ENCODE measurements at regions not wholly inside any gene's neighbourhood (a gene's known extent, or its start where the extent isn't known, plus 50 kb on each side); places are given as distances from the start of the nearest gene placed in this dataset.

DNA sequence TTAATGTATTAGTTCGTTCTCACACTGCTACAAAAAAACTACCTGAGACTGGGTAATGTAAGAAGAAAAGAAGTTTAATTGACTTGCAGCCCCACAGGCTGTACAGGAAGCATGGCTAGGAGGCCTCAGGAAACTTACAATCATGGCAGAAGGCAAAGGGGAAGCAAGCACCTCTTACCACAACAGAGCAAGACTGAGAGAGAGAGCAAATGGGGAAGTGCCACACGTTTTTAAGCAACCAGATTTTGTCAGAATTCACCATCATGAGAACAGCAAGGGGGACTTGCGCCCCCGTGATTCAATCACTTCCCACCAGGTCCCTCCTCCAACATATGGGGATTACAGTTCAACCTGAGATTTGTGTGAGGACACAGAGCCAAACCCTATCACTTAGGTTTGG is 70.8 kb upstream of the SRSF6 start:
- TF ChIP-seq HNF4G (IDR thresholded peaks at IDR 0.05): no peak
- no peak for TF ChIP-seq SP1 (IDR thresholded peaks at IDR 0.05)
- TF ChIP-seq RAD21 (IDR thresholded peaks at IDR 0.05): no peak
- Histone ChIP-seq H3K27me3 (ENCODE audit: control insufficient read depth in 4 of 4, insufficient read depth in 4 of 4, low read length in 3 of 4) (peaks cover 0 to 5% (median 0%) of the 10 kb centered on the region in 4 donors), H3K4me1 (ENCODE audit: control insufficient read depth in 4 of 4, insufficient read depth in 4 of 4, low read length in 3 of 4) (no peaks in the 10 kb centered on the region), H3K36me3 (ENCODE audit: control insufficient read depth in 4 of 4, insufficient read depth in 3 of 4, low read depth in 1 of 4, low read length in 3 of 4) (no peaks in the 10 kb centered on the region), H3K9ac (ENCODE audit: low read depth in 1 of 2, low read length in 2 of 2) (no peak overlapping the region), H3K9me3 (ENCODE audit: control insufficient read depth in 4 of 4, low read length in 3 of 4) (no peaks in the 10 kb centered on the region), H3K4me3 (ENCODE audit: low read depth in 1 of 3, low read length in 3 of 3) (no peak overlapping the region), H3K27ac (ENCODE audit: low read depth in 1 of 2, low read length in 2 of 2) (no peak overlapping the region)
- DNase-seq (ENCODE audit: low spot score): no peak
- WGBS: 54% methylated on average over 4 of the region's 4 CpGs

DNA sequence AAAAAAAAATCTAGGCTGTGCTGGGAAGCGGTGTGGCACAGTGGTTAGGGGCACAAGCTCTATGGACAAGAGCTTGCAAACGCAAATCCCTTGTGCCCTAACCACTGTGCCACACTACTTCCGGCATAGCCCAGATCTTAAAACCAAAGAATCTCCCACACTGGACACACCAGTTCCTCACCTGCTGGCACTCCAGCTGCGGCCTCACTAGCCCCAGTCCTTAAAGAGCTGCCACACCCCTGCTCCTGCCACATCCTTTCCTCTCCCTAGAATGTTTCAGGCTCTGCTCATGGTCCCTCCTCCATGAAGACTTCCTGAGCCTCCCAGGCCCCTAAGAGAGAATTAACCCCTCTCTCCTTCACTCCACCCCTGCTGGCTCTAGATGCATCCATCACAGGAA is 71.8 kb upstream of the SRSF6 start:
- Histone ChIP-seq H3K9ac (ENCODE audit: low read depth in 1 of 2, low read length in 2 of 2) (no peak overlapping the region), H3K27me3 (ENCODE audit: control insufficient read depth in 4 of 4, insufficient read depth in 4 of 4, low read length in 3 of 4) (peaks cover 0 to 5% (median 0%) of the 10 kb centered on the region in 4 donors), H3K4me3 (ENCODE audit: low read depth in 1 of 3, low read length in 3 of 3) (no peak overlapping the region), H3K9me3 (ENCODE audit: control insufficient read depth in 4 of 4, low read length in 3 of 4) (no peaks in the 10 kb centered on the region), H3K27ac (ENCODE audit: low read depth in 1 of 2, low read length in 2 of 2) (no peak overlapping the region), H3K36me3 (ENCODE audit: control insufficient read depth in 4 of 4, insufficient read depth in 3 of 4, low read depth in 1 of 4, low read length in 3 of 4) (no peaks in the 10 kb centered on the region), H3K4me1 (ENCODE audit: control insufficient read depth in 4 of 4, insufficient read depth in 4 of 4, low read length in 3 of 4) (no peaks in the 10 kb centered on the region)
- TF ChIP-seq EGR1 (IDR thresholded peaks at IDR 0.05; ENCODE audit: low read depth in 2 of 2) (no peak), SP1 (IDR thresholded peaks at IDR 0.05) (no peak), TAF1 (conservative IDR thresholded peaks at IDR 0.05) (no peak), JUND (IDR thresholded peaks at IDR 0.05) (no peak), YY1 (IDR thresholded peaks at IDR 0.05) (no peak), GABPA (IDR thresholded peaks at IDR 0.05 in 1 of 2, conservative IDR thresholded peaks at IDR 0.05 in 1 of 2) (no peak), NR2F2 (IDR thresholded peaks at IDR 0.05) (no peak), FOXA2 (IDR thresholded peaks at IDR 0.05) (no peak)
- TF ChIP-seq, protein P1, sequence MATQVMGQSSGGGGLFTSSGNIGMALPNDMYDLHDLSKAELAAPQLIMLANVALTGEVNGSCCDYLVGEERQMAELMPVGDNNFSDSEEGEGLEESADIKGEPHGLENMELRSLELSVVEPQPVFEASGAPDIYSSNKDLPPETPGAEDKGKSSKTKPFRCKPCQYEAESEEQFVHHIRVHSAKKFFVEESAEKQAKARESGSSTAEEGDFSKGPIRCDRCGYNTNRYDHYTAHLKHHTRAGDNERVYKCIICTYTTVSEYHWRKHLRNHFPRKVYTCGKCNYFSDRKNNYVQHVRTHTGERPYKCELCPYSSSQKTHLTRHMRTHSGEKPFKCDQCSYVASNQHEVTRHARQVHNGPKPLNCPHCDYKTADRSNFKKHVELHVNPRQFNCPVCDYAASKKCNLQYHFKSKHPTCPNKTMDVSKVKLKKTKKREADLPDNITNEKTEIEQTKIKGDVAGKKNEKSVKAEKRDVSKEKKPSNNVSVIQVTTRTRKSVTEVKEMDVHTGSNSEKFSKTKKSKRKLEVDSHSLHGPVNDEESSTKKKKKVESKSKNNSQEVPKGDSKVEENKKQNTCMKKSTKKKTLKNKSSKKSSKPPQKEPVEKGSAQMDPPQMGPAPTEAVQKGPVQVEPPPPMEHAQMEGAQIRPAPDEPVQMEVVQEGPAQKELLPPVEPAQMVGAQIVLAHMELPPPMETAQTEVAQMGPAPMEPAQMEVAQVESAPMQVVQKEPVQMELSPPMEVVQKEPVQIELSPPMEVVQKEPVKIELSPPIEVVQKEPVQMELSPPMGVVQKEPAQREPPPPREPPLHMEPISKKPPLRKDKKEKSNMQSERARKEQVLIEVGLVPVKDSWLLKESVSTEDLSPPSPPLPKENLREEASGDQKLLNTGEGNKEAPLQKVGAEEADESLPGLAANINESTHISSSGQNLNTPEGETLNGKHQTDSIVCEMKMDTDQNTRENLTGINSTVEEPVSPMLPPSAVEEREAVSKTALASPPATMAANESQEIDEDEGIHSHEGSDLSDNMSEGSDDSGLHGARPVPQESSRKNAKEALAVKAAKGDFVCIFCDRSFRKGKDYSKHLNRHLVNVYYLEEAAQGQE (IDR thresholded peaks at IDR 0.05): no peak
- TF ChIP-seq, protein P2, sequence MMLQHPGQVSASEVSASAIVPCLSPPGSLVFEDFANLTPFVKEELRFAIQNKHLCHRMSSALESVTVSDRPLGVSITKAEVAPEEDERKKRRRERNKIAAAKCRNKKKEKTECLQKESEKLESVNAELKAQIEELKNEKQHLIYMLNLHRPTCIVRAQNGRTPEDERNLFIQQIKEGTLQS (IDR thresholded peaks at IDR 0.05): no peak
- no peak for DNase-seq (ENCODE audit: low spot score)
- WGBS: 89% methylated on average over 4 of the region's 4 CpGs

DNA sequence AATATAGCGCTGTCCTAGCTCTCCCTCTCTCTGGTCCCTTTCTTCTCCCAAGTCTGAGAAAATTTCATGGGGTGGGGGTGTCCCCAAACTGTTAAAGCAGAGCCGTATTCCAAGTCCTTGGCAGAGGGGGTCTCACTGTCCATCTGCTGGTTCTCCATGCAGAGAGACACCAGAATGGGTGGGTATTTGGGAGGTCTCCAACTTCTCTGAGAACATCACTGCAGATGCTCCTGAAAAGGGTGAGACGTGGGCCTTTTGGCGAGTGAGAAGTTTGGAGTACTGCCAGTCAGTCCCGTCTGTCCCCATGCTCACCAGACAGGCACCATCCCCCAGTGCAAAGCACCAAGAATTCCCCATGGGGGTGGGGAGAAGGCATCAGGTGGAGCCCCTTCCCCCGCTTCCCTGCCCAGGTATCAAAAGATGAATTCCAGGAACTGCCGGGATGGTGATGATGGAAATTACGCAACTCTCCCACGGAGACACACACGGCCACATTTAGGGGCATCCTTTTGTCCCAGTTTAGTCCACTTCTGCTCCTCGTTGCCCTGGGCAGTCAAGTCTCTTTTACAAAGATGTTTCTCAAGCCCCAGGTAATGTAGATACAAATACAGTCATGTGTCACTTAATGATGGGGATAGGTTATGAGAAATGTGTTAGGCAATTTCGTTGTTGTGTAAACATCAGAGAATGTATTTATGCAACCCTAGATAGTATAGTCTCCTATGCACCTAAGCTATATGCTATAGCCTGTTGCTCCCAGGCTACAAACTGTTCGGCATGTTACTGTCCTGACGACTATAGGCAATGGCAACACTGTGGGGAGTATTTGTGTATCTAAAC is 73.4 kb upstream of the SRSF6 start:
- 63% methylated on average over 14 of the region's 14 CpGs for WGBS

More for the DNA sequence above, 73.4 kb upstream of the SRSF6 start:
- Histone ChIP-seq H3K4me3 (ENCODE audit: low read depth in 1 of 3, low read length in 3 of 3) (no peak overlapping the region), H3K36me3 (ENCODE audit: control insufficient read depth in 4 of 4, insufficient read depth in 3 of 4, low read depth in 1 of 4, low read length in 3 of 4) (no peaks in the 10 kb centered on the region), H3K9ac (ENCODE audit: low read depth in 1 of 2, low read length in 2 of 2) (no peak overlapping the region), H3K27ac (ENCODE audit: low read depth in 1 of 2, low read length in 2 of 2) (no peak overlapping the region), H3K4me1 (ENCODE audit: control insufficient read depth in 4 of 4, insufficient read depth in 4 of 4, low read length in 3 of 4) (no peaks in the 10 kb centered on the region), H3K9me3 (ENCODE audit: control insufficient read depth in 4 of 4, low read length in 3 of 4) (no peaks in the 10 kb centered on the region), H3K27me3 (ENCODE audit: control insufficient read depth in 4 of 4, insufficient read depth in 4 of 4, low read length in 3 of 4) (peaks cover 0 to 5% (median 0%) of the 10 kb centered on the region in 4 donors)
- TF ChIP-seq, protein P1 (IDR thresholded peaks at IDR 0.05): no peak
- TF ChIP-seq FOXA2 (IDR thresholded peaks at IDR 0.05) (no peak), TAF1 (conservative IDR thresholded peaks at IDR 0.05) (no peak)
- TF ChIP-seq, protein P3, sequence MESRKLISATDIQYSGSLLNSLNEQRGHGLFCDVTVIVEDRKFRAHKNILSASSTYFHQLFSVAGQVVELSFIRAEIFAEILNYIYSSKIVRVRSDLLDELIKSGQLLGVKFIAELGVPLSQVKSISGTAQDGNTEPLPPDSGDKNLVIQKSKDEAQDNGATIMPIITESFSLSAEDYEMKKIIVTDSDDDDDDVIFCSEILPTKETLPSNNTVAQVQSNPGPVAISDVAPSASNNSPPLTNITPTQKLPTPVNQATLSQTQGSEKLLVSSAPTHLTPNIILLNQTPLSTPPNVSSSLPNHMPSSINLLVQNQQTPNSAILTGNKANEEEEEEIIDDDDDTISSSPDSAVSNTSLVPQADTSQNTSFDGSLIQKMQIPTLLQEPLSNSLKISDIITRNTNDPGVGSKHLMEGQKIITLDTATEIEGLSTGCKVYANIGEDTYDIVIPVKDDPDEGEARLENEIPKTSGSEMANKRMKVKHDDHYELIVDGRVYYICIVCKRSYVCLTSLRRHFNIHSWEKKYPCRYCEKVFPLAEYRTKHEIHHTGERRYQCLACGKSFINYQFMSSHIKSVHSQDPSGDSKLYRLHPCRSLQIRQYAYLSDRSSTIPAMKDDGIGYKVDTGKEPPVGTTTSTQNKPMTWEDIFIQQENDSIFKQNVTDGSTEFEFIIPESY (IDR thresholded peaks at IDR 0.05): no peak
- TF ChIP-seq, protein P4, sequence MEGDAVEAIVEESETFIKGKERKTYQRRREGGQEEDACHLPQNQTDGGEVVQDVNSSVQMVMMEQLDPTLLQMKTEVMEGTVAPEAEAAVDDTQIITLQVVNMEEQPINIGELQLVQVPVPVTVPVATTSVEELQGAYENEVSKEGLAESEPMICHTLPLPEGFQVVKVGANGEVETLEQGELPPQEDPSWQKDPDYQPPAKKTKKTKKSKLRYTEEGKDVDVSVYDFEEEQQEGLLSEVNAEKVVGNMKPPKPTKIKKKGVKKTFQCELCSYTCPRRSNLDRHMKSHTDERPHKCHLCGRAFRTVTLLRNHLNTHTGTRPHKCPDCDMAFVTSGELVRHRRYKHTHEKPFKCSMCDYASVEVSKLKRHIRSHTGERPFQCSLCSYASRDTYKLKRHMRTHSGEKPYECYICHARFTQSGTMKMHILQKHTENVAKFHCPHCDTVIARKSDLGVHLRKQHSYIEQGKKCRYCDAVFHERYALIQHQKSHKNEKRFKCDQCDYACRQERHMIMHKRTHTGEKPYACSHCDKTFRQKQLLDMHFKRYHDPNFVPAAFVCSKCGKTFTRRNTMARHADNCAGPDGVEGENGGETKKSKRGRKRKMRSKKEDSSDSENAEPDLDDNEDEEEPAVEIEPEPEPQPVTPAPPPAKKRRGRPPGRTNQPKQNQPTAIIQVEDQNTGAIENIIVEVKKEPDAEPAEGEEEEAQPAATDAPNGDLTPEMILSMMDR (IDR thresholded peaks at IDR 0.05; ENCODE audit: low read depth, low read length, missing input control): no peak
- no peak for DNase-seq (ENCODE audit: low spot score)
